RWPE1 (cell line): ENCODE measurements at regions not wholly inside any gene's neighbourhood (a gene's known extent, or its start where the extent isn't known, plus 50 kb on each side); places are given as distances from the start of the nearest gene placed in this dataset.

ENCODE experiments used
- CTCF ChIA-PET: fragments of 350-600 bp; sonication (Branson Sonifier 250); formaldehyde crosslinking; extraction: SDS; loops from one replicate; lab custom pipeline; 2021; lab: Yijun Ruan, JAX
- POLR2A ChIA-PET: fragments of 400-600 bp; formaldehyde crosslinking; extraction: SDS; loops from one replicate; lab custom pipeline; 2020; ENCODE audit warnings: antibody characterized with exemption; ENCODE audit not compliant: low non-redundant PET; lab: Yijun Ruan, JAX
- DNase-seq: peaks from one replicate; pipeline ENCODE4 v3.0.0; 2012; ENCODE audit warnings: low spot score
- H3K27ac ChIP-seq: fragments of 450-650 bp; 2 replicates; pipeline ENCODE4 v1.5.1; 2017
- TF ChIP-seq, protein P1 (sequence below): fragments of 450-650 bp; conservative IDR thresholded peaks from 2 replicates; pipeline ENCODE4 v1.5.1; 2017; ENCODE audit warnings: low read depth, mild to moderate bottlenecking

DNA sequence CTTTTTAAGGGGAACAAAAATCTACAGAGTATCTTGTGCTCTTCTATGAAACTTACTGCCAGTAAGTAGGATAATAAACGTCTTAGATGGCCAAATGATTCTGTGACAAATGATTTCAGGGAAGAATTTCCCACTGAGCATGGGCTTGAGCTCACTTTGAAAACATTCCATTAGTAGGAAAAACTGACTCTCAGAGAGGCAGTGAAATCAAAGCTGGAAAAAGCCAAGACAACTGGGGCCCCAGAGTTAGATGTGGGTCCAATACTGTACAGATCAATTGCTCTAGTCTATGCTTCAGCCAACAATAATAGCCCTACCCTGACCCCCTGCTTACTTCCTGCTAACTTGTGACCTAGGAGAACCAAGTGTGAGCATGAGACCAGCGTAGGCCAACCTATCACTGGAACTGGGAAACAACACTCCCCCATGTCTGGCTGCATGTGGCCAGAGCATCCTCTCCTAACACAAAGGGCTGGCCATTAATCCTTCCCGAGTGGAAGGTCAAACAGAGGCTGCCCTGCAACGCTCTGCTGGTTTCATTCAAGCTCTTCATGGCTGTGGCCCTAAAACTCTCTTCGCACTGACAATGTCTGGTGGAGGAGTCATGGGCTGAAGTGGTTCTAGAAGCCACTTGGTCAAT lies 68.8 kb downstream of the FOXB1 start:
- H3K27ac ChIP-seq, result no peak overlapping the region
- DNase-seq, result no peak
- TF ChIP-seq, protein P1, sequence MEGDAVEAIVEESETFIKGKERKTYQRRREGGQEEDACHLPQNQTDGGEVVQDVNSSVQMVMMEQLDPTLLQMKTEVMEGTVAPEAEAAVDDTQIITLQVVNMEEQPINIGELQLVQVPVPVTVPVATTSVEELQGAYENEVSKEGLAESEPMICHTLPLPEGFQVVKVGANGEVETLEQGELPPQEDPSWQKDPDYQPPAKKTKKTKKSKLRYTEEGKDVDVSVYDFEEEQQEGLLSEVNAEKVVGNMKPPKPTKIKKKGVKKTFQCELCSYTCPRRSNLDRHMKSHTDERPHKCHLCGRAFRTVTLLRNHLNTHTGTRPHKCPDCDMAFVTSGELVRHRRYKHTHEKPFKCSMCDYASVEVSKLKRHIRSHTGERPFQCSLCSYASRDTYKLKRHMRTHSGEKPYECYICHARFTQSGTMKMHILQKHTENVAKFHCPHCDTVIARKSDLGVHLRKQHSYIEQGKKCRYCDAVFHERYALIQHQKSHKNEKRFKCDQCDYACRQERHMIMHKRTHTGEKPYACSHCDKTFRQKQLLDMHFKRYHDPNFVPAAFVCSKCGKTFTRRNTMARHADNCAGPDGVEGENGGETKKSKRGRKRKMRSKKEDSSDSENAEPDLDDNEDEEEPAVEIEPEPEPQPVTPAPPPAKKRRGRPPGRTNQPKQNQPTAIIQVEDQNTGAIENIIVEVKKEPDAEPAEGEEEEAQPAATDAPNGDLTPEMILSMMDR, result no peak
- CTCF ChIA-PET, result no interaction called here
- POLR2A ChIA-PET, result no interaction called here

DNA sequence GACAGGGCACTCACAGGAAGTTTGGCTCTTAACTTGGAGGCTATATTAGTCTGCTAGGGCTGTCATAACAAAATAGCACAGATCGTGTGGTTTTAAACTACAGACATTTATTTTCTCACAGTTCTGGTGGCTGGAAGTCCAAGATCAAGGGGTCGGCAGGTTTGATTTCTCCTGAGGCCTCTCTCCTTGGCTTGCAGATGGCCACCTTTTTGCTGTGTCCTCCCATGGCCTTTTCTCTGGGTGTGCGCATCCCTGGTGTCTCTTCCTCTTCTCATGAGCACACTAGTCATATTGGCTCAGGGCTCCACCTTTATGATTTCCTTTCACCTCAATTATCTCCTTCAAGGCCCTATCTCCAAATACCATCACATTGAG lies 69.3 kb downstream of the FOXB1 start:
- CTCF ChIA-PET, result no interaction called here
- TF ChIP-seq, protein P1, result no peak
- no peak overlapping the region for H3K27ac ChIP-seq
- no peak for DNase-seq
- POLR2A ChIA-PET, result no interaction called here

DNA sequence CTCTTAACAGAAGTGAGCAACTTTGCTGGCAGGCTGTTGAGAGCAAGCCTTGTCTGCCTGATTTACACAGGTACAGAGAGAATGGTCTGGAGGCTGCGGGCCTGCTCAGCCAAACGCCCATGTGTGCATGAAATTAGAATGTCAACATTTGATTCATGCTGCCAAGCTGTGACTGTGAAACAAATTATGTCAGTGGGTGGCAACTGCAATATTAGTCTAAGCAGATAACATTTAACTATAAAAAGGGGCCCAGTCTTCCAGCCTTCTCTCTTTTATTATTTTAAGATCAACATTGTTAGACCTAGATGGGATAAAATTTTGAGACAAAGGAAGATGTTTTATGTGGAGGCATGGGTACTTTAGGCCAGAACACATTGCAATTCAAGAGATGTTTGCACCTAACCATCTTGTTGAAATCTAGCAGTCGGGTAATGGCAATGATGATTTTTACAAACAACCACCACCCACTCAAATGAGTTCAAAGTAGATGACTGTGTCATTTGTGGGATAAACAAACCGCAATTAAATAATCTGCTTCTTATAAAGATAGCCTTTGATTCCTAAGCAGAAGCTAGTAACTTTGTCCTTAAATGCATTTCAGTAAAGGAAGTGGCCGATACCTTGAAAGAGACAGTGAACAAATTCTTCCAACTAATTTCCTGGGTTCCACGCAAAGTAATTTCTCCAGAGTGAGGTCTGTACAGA lies 70.2 kb downstream of the FOXB1 start:
- TF ChIP-seq, protein P1, result no peak
- no peak for DNase-seq
- CTCF ChIA-PET, result no interaction called here

DNA sequence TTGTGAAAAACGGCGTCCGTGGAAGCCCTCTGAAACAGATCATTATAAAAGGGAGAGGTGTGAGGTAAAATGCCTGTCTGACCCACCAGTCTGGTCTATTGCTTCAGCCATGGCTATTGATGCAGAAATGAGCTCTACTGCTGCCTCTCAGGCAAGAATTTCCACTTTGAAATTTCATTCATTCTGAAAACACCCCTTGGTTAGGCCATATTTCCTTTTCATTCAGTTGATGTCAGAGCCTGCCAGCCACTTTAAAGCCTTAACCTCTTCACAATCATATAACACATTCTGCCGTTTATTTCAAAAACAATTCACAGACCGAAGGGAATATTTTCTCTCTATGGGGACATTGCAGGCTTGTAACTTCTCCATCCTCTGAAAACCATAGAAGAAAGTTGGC lies 71.9 kb downstream of the FOXB1 start:
- TF ChIP-seq, protein P1, result no peak
- ChIA-PET CTCF (no interaction called here), POLR2A (no interaction called here)
- DNase-seq, result no peak
- no peak overlapping the region for H3K27ac ChIP-seq

More for the DNA sequence above, 70.2 kb downstream of the FOXB1 start:
- no peak overlapping the region for H3K27ac ChIP-seq
- POLR2A ChIA-PET, result no interaction called here

DNA sequence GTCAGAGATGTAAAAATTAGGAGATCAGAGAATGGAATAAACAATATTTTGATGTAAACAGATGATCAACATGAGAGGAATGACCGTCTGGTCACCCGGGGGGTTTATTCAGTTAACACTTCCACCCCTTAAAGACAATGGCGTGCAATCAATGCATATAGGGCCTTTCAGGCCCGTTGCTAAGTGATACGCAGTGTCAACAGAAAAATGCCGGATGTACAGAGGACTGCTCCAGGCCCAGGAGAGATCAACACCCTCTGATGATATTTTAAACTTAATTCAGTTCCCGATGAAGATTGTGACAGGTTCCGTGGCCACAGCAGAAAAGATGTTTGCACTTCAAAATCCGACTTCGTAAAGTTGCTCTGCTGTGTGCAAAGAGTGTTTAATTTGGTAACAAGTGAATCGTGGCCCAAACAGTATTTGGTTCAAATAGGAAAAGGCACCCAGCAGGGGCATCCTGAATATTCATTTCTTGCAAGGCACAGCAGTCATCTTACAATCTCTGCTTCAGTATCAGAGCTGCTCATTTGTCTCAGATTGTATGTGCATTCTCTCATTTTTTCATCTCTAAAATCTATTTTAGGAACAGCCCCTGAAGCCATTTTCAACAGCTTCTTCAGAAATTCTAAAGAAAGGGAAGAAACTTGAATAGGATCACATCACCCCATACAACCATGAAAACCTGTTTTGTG lies 72.6 kb downstream of the FOXB1 start:
- no peak for DNase-seq
- ChIA-PET POLR2A (no interaction called here), CTCF (no interaction called here)
- TF ChIP-seq, protein P1, result no peak
- no peak overlapping the region for H3K27ac ChIP-seq

DNA sequence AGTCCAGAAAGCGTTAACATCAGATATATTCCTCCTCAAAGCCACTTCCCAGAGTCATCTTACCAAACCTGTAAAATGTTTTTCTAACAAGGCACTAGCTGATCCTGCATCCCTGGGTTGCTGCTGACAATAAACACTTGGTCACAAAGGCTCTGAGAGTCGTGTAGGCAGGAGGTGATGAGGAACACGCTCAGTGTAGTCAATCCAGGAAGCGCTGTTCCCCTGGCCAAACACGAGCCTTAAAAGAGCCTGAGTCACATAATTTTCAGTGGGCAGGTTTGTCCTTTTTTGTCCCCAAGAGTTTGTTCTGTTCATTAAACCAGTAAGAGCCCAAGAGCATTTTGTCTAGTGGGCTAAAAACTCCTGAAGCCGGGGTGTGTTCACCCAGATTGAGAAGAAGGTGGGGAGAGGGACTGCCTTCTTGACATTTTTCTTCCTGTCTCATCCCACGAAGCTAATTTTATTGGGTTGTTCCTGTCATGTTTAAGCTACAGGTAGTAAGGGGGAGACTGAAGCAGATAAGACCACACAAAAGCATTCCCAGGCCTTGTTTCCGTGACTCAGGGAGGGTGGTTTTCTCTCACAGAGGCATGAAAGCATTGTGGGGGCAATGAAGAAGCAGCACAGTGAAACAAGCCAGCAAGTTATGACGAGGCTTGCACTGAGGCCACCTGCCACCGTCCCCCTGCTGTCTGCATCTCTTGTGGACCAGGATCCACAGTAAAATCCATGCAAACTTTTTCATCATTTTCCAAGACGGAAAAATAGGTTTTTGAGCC lies 73.7 kb downstream of the FOXB1 start:
- H3K27ac ChIP-seq, result no peak overlapping the region
- TF ChIP-seq, protein P1, result no peak
- CTCF ChIA-PET, result no interaction called here
- DNase-seq, result no peak
- POLR2A ChIA-PET, result no interaction called here
